B cell (primary cell): ENCODE measurements at regions not wholly inside any gene's neighbourhood (a gene's known extent, or its start where the extent isn't known, plus 50 kb on each side); places are given as distances from the start of the nearest gene placed in this dataset.

Source experiments
- ATAC-seq: fragments of 200-7000 bp; cut with Tn5 transposase; one replicate; pipeline ENCODE4 v1.10.0; 2021; ENCODE audit warnings: low read depth, mild to moderate bottlenecking, moderate number of reproducible peaks, moderate library complexity
- CTCF ChIA-PET: fragments of 350-600 bp; sonication (Branson Sonifier 250); formaldehyde crosslinking; loops from one replicate; lab custom pipeline; 2021; ENCODE audit warnings: antibody characterized with exemption, inconsistent platforms; lab: Charles Lee
- POLR2A ChIA-PET: fragments of 350-600 bp; sonication (Branson Sonifier 250); formaldehyde crosslinking; loops from one replicate; lab custom pipeline; 2021; ENCODE audit warnings: antibody characterized with exemption; lab: Charles Lee
- DNase-seq: peaks from one replicate; pipeline ENCODE4 v3.0.0; 2013
- H2AFZ ChIP-seq: 2 replicates; pipeline ENCODE4 v1.6.1; 2012; ENCODE audit warnings: mild to moderate bottlenecking, low read depth, low read length; ENCODE audit not compliant: insufficient read depth, poor library complexity, severe bottlenecking
- H3K27ac ChIP-seq, 2 donors: 1 replicate in 1 of 2; 2 replicates in 1 of 2; pipeline ENCODE4 v1.5.1; 2012 to 2013; ENCODE audit warnings: low read length in 2 of 2, mild to moderate bottlenecking in 2 of 2, moderate library complexity in 1 of 2
- H3K27me3 ChIP-seq, 4 experiments: fragments of 200-600 bp in 1 of 4; sonication (generic) in 1 of 4; replicated peaks in 1 of 4; 1 replicate in 2 of 4; 2 replicates in 2 of 4; pipeline versions ENCODE4 v1.6.1 to v1.7.0; 2013 to 2016; ENCODE audit warnings: low read length in 3 of 4, mild to moderate bottlenecking in 2 of 4, mixed read lengths in 1 of 4, moderate library complexity in 1 of 4; ENCODE audit not compliant: insufficient read depth in 4 of 4, control insufficient read depth in 3 of 4; ENCODE audit errors: control extremely low read depth in 1 of 4
- H3K36me3 ChIP-seq, 2 experiments: replicated peaks in 1 of 2; 1 replicate in 1 of 2; 2 replicates in 1 of 2; pipeline versions ENCODE4 v1.6.1 to v1.7.1; 2013; ENCODE audit warnings: low read length in 1 of 2; ENCODE audit not compliant: insufficient read depth in 2 of 2, control insufficient read depth in 1 of 2; ENCODE audit errors: control extremely low read depth in 1 of 2, extremely low read depth in 1 of 2
- H3K4me1 ChIP-seq, 2 donors: fragments of 200-600 bp in 1 of 2; sonication (generic) in 1 of 2; 1 replicate in 1 of 2; 2 replicates in 1 of 2; pipeline versions ENCODE4 v1.5.1 to v1.6.1; 2013 to 2017; ENCODE audit warnings: low read length in 2 of 2; ENCODE audit not compliant: control insufficient read depth in 2 of 2, insufficient read depth in 2 of 2
- H3K4me2 ChIP-seq: replicated peaks from 2 replicates; pipeline ENCODE3; 2012; ENCODE audit warnings: mild to moderate bottlenecking, low read depth, low read length; ENCODE audit not compliant: poor library complexity, severe bottlenecking
- H3K4me3 ChIP-seq, 5 experiments: fragments of 200-600 bp in 1 of 5; sonication (generic) in 1 of 5; 1 replicate in 3 of 5; 2 replicates in 2 of 5; pipeline versions ENCODE4 v1.5.1 to v1.7.0; 2011 to 2016; ENCODE audit warnings: low read length in 4 of 5, mild to moderate bottlenecking in 4 of 5, low read depth in 2 of 5, control low read depth in 1 of 5, moderate library complexity in 1 of 5; ENCODE audit not compliant: insufficient read depth in 1 of 5; ENCODE audit errors: control extremely low read depth in 1 of 5, extremely low read depth in 1 of 5
- H3K79me2 ChIP-seq: fragments of 200-600 bp; sonication (generic); one replicate; pipeline ENCODE4 v1.6.0; 2016; ENCODE audit warnings: low read length; ENCODE audit not compliant: control insufficient read depth, insufficient read depth
- H3K9ac ChIP-seq: fragments of 200-600 bp; sonication (generic); 2 replicates; pipeline ENCODE4 v1.6.1; 2017; ENCODE audit warnings: mild to moderate bottlenecking, low read length, moderate library complexity
- H3K9me3 ChIP-seq, 3 donors: one replicate each; pipeline versions ENCODE4 v1.6.1 to v1.7.1; 2013; ENCODE audit warnings: low read length in 2 of 3; ENCODE audit not compliant: control insufficient read depth in 2 of 3, insufficient read depth in 1 of 3; ENCODE audit errors: control extremely low read depth in 1 of 3
- H4K20me1 ChIP-seq: 2 replicates; pipeline ENCODE4 v1.6.0; 2012; ENCODE audit warnings: mild to moderate bottlenecking, low read length; ENCODE audit not compliant: insufficient read depth, control insufficient read depth, poor library complexity, severe bottlenecking
- H3K27ac Mint-ChIP-seq: one replicate; pipeline ENCODE4 v1.8.0; 2021; ENCODE audit warnings: mixed read lengths
- H3K27me3 Mint-ChIP-seq: one replicate; pipeline ENCODE4 v1.8.0; 2021; ENCODE audit warnings: mixed read lengths
- H3K4me1 Mint-ChIP-seq: one replicate; pipeline ENCODE4 v1.8.0; 2021; ENCODE audit warnings: mixed read lengths
- H3K4me3 Mint-ChIP-seq: one replicate; pipeline ENCODE4 v1.8.0; 2021; ENCODE audit warnings: mixed read lengths
- H3K9me3 Mint-ChIP-seq: one replicate; pipeline ENCODE4 v1.8.0; 2022; ENCODE audit warnings: mixed read lengths; ENCODE audit not compliant: insufficient read depth
- CTCF ChIP-seq: fragments of 200-600 bp; IDR thresholded peaks from one replicate; pipeline ENCODE4 v1.8.0; 2022; ENCODE audit warnings: antibody characterized with exemption, mild to moderate bottlenecking
- EZH2 ChIP-seq: IDR thresholded peaks from 2 replicates; pipeline ENCODE4 v1.6.1; 2012; ENCODE audit warnings: borderline replicate concordance, low read depth, mild to moderate bottlenecking, moderate library complexity, low read length; ENCODE audit not compliant: insufficient read depth, poor library complexity, severe bottlenecking
- WGBS: methylation state at CpG from one replicate; pipeline ENCODE4 v1.1.5; 2013; ENCODE audit warnings: missing lambda C conversion rate; ENCODE audit not compliant: insufficient coverage; 5-methylcytosine and 5-hydroxymethylcytosine counted together
- intact Hi-C: fragments of 100-400 bp; cut with micrococcal nuclease; formaldehyde crosslinking; loops from one replicate; pipeline ENCODE4 v1.10.0; 2022

GRCh38 chr18:32621034-32621433 is 150.4 kb upstream of the GAREM1 start:
- Histone ChIP-seq H3K4me2 (no peak overlapping the region), H3K36me3 (no peaks in the 10 kb centered on the region), H3K27ac (no peak overlapping the region), H3K9ac (no peak overlapping the region), H3K4me1 (no peaks in the 10 kb centered on the region), H2AFZ (no peak overlapping the region), H3K4me3 (no peak overlapping the region), H3K27me3 (no peaks in the 10 kb centered on the region), H3K79me2 (no peaks in the 10 kb centered on the region), H4K20me1 (no peaks in the 10 kb centered on the region), H3K9me3 (no peaks in the 10 kb centered on the region)
- Mint-ChIP-seq H3K27me3 (peaks cover 23% of the 10 kb centered on the region), H3K4me1 (no peaks in the 10 kb centered on the region), H3K4me3 (no peak overlapping the region), H3K27ac (no peak overlapping the region), H3K9me3 (no peaks in the 10 kb centered on the region)
- intact Hi-C loops, result no loop called here
- CTCF ChIA-PET, result no interaction called here
- 54% methylated on average over 3 of the region's 4 CpGs for WGBS
- ATAC-seq, result no peak
- POLR2A ChIA-PET, result no interaction called here
- DNase-seq, result no peak
- TF ChIP-seq CTCF (no peak), EZH2 (no peak)

DNA sequence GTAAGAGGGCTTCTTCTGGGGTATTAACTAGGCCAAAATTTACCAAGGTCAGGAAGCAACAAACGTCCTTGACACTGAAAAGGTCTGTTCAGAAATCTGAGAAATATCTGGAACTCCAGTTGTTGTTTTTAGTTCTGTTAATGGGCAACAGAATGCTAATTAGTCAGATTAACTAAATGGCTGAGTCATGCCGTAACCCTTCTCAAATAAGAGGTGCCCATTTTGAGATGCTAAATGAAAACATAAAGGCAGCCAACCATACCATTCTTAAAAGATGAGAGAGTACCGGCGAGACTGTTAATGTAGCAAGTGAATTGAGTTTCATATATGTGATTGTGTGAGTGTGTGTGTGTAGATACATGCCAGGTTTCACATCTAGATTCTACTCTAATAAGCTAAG is 147.9 kb upstream of the GAREM1 start:
- no peaks in the 10 kb centered on the region for H3K36me3 ChIP-seq
- H3K9me3 ChIP-seq, result no peaks in the 10 kb centered on the region
- H2AFZ ChIP-seq, result no peak overlapping the region
- Mint-ChIP-seq H3K27me3 (peaks cover 22% of the 10 kb centered on the region), H3K27ac (no peak overlapping the region), H3K4me1 (no peaks in the 10 kb centered on the region), H3K4me3 (no peak overlapping the region), H3K9me3 (no peaks in the 10 kb centered on the region)
- no CpG with 5 or more reads among the region's 4 CpGs for whole genome bisulfite sequencing
- TF ChIP-seq EZH2 (no peak), CTCF (no peak)
- H3K4me2 ChIP-seq, result no peak overlapping the region
- no peaks in the 10 kb centered on the region for H4K20me1 ChIP-seq
- H3K4me3 ChIP-seq, result no peak overlapping the region
- POLR2A ChIA-PET, result no interaction called here
- no peaks in the 10 kb centered on the region for H3K79me2 ChIP-seq
- ATAC-seq (no peak), DNase-seq (no peak)
- CTCF ChIA-PET, result no interaction called here
- H3K27me3 ChIP-seq, result no peaks in the 10 kb centered on the region
- intact Hi-C loops, result no loop called here
- no peak overlapping the region for H3K27ac ChIP-seq
- no peaks in the 10 kb centered on the region for H3K4me1 ChIP-seq
- no peak overlapping the region for H3K9ac ChIP-seq
